HG03095 (cell line): ENCODE measurements at regions not wholly inside any gene's neighbourhood (a gene's known extent, or its start where the extent isn't known, plus 50 kb on each side); places are given as distances from the start of the nearest gene placed in this dataset.
"Not testable (repeated sequence)": the region's sequence is repeated elsewhere in the genome, so short reads cannot be mapped to it uniquely, and the experiment has no call there.

ENCODE experiments used
- ATAC-seq: cut with Tn5 transposase; IDR thresholded peaks from one replicate; pipeline ENCODE4 v1.9.1; 2021; ENCODE audit warnings: moderate library complexity; ENCODE audit not compliant: unreplicated experiment

DNA sequence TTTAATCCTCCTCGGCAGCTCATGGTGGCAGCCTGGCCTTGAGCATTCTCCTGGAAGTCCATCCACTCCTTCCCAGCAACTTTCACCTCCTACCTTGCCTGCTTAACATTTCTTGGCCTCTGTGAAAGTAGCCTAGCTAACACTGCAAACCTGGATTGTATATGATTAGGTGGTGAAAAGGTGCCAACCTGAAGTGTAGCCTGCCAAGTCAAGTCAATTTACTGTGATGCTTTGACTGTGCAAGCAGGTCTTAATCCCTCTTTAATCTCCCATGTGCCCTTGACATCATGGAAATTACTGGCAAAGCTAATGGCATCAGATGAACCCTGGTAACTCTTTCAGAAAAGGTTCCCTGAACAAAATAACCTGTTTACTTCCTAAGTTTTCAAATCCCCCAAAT lies 169.7 kb upstream of the NR2F2 start:
- no peak for ATAC-seq

DNA sequence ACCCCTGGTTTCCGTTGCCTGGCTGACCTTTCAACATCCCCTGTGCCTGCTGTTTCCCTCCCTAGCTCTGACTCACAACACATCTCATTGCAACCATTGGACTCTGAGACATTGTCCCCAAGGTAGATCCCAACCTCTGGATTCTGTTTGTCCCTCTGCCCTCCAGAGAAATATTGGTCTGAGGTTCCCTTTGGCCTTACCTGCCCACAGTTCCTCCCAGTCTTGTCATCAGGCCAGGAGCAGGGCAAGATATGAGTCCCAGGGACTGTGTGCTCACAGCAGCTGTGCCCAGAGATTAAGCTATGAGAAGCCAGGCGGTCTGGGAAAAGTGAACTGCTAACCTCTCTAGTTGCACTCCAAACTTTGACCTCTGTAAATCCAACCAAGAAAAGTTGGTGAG lies 168.2 kb upstream of the NR2F2 start:
- no peak for ATAC-seq

DNA sequence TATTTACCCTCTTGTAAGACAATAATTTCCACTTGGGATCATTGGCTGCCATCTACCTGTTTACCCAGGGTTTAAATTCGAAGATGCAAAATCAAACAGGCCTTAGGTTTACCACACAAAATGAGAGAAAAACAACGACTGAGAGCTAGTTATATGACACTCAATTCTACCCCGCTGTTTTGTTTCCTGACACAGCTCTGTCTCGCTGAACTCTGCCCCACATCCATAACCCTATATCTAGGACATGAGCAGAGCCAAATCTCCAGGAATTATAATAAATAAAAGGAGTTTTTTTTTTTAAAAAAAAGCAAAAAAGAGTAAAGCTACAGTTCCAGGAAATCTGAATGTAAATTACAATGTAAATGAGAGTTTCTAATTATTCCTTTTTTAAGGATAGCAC lies 165.4 kb upstream of the NR2F2 start:
- no peak for ATAC-seq

DNA sequence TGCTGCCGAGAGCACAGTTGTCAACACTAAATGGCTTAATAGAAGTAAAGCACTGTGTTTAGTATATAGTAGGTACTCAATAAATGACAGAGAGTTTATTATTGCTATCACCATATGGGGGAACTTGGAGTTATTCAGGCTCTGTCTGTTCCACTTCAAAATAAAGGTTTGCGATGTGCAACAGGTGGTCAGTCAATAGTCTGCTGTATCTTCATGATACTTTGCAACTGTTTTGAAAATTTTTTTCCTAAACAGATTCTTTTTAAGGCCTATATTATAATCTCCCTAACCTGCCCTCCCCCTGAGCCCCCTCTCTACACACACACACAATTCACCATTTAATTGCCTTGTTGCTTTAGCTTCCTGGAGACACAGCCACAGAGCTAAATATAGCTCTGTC lies 164.7 kb upstream of the NR2F2 start:
- no peak for ATAC-seq

DNA sequence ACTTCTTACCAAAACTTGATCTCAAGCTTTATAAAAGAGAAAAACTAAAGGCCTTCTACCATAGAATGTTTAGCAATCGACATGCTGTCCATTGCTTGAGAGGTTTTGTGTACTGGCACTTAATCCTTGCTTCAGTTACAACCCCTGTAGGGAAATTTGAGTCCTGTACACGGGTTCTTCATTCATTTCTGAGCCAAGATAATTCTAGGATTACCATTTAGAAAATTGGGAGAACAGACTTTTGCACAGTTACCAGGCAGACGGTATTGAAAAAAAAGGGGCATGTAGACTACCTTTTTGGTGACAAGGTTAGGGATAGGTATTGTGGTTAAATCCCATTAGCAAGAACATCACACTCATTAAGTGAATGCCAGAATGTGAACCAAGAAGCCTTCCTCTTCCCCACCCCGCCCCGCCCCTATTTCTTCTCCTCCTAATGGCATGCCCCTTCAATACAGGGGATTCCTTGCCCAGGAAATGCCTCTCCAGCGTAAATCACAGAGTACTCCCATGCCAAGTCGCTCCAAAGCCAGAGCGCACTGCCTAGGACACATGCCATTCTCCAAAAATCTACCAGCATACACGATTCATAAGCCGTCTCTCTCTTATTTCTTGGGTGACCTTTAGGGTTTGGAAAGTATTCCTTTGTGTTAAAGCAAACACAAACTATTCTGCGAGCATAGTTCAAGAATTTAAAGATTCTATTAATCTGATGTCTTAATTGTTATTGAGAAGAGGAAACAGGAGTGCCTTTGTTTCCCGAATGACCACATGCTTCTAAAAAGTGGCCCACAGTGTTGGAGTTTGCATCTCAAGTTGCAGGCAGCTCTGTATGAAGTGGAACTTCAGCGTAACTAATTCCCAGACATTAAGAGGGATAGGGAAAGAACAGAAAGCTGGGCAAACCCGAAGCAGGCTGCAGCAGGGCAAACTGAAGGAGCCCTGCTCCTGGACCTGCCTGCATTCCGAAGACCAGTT lies 164.0 kb upstream of the NR2F2 start:
- no peak for ATAC-seq

DNA sequence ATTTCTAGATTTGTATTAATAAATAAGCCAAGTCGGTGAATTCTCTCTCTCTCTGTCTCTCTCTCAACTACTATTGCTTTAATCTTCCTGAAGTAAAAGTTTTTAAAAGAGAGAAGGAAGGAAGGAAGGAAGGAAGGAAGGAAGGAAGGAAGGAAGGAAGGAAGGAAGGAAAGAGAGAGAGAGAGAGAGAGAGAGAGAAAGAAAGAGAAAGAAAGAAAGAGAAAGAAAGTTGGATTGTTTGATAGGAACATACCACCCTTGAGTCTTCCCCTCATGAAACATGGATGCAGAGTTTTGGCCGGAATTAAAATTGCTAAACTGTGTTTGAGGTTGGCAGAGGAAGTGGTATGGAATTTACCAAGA lies 159.9 kb upstream of the NR2F2 start:
- ATAC-seq, result not testable (repeated sequence)

DNA sequence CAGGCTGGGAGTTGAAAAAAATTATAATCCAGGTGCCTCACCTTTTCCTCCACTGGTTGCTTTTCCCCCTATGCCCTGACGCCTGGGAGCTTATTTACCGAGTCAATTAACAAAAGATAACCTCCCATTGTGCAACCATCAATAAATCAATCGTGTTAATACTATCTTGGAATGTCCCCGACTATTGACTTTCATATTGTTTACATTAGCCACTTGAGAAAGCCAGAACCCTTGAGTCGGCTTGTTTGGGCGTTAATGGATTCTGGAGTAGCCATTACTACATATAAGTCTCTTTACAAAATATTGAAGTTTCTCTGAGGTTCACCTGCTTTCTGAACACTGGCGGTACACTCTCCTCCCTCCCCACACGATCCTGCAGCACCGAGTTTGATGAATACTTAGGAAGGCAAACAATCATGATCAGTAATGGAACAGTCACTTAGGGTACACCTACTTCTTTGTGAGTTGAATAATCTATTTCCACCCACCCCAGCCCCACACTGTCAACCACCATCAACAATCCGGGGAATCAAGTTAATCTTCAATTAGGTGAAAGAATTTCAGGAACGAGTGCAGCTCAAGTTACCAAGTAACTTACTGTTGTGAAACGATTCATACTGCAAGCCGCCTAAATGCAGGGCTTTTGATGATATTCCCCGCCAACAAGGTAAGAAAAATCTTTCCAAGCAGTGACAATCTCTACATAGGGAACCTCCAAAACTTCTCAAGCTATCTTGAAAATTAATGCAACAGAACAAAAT lies 159.3 kb upstream of the NR2F2 start:
- ATAC-seq, result no peak

- no peak for ATAC-seq
Observed at GRCh38 chr15:96171853-96172296, 158.6 kb upstream of the NR2F2 start.

- ATAC-seq, result no peak
Observed at GRCh38 chr15:96172417-96172816, 158.1 kb upstream of the NR2F2 start.

DNA sequence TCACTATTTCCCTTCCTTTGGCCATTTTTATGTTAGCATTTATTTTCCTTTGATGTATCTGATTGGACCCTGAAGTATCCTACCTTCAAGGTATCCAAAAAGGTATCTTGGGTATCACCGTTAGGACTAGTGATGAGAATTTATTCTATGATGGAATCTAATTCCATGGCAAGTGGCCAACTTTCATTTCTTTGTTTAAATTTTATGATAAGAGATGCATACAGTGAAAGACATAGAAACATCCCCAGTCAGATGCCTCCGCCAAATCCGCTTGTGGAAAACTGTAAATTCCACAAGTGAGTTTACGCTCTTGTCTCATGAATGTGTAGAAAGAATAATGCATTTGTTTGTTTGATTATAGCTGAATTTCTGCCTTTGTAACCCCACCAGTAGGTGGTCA lies 153.7 kb upstream of the NR2F2 start:
- no peak for ATAC-seq

DNA sequence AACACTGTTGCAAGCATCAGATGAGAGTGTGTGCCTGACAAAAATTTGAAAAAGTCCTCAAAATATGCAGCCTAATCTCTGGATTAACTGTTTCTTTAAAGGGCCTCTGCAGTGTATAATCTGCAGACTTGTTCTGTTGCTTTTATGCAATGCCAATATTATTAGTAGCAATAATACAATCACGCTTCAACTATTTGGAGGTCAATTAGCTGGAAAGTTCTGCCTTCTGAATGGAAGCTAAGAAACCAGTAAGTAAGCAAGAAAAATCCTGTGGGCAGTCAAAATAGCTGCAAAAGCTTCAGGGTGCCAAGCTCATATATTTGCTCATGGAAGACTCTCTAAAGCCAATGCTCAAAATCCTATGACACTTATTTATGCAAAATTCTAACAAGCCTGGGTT lies 153.2 kb upstream of the NR2F2 start:
- no peak for ATAC-seq

DNA sequence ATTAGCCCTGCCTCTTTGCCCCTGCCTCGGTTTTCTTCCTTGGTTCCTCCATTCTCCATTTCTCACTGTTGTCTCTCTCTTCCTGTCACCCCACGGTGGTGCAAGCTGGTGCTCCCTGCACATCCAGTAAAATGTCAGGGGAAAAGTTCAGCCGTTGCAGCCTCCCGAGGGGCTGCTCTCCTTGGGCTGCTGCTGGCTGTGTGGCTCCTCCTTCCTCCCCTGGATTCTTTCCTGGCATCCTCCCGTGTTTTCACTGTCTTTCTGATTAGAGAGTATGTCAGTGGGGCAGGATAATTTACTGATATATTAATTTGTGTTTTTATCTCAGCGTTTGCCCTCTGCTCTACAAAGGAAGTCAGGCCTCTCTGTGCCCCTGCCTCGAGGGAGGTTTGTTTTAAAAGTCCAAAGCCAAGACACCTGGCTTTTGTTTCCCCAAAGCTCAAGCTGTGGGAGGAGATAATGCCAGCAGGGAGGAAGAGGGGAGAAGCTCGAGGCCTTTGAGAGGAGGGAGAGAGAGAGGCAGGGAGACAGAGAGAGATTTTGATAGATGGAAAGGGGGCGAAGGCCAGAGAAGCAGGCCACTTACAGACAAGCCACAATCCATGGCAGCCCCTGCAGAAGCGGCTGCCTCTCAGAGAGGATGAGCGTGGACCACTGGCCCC lies 150.3 kb upstream of the NR2F2 start:
- ATAC-seq, result no peak

DNA sequence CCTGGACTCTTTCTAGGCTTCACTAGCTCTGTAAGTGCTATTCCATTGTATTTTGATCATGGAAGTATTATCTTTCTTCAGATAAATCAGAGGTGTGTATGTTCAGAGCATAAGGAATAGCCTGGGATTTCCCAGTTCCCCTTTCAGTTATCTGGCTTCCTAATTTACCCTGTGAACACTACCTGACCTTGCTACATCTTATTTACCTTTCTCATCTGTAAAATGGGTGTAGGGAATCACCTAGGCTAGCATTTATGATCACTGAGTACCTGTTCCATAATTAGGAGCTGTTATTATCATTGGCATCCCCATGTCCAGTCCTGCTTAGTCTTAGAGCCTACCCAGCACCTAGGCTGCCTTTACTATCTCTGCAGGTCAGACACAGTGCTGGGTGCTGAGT lies 149.3 kb upstream of the NR2F2 start:
- no peak for ATAC-seq

- no peak for ATAC-seq
Observed at GRCh38 chr15:96181873-96182301, 148.6 kb upstream of the NR2F2 start.

GRCh38 chr15:96182736-96183513 lies 147.6 kb upstream of the NR2F2 start:
- ATAC-seq, result no peak

DNA sequence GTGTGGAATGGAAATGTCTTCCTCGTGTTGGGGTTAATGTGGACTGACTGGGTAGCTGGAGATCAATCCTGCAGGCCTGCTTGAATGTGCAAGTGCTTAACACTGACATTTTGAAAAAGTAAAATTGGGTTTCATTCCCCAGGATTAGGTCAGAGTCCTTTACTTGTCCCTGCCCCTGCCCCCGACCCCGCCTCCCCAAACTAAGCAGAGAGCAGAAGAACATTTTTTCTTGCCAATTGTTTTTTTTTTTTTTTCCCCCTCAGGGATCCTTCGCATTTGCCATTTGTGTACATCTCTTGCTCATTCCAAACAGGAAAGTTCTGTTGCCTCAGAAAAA lies 147.0 kb upstream of the NR2F2 start:
- no peak for ATAC-seq

- ATAC-seq, result no peak
Observed at GRCh38 chr15:96183867-96184266, 146.6 kb upstream of the NR2F2 start.

- no peak for ATAC-seq
Observed at GRCh38 chr15:96184297-96184696, 146.2 kb upstream of the NR2F2 start.

GRCh38 chr15:96186105-96186504 lies 144.4 kb upstream of the NR2F2 start:
- no peak for ATAC-seq

GRCh38 chr15:96187341-96188305 lies 142.9 kb upstream of the NR2F2 start:
- no peak for ATAC-seq
